ENCODE measurements at regions not wholly inside any gene's neighbourhood (a gene's known extent, or its start where the extent isn't known, plus 50 kb on each side); places are given as distances from the start of the nearest gene placed in this dataset.

- TF ChIP-seq GATA3 (IDR thresholded peaks at IDR 0.05; ENCODE audit: low read depth, low read length) (no peak), GATA2 (IDR thresholded peaks at IDR 0.05; ENCODE audit: low read depth, low read length) (peak; percentile 39; the same call in 1 of the 2 replicates)
Measured at GRCh38 chr18:25898965-25899364, 191.4 kb downstream of the SS18 start.

Data from SH-SY5Y (cell line).